RWPE1 (cell line): ENCODE measurements at regions not wholly inside any gene's neighbourhood (a gene's known extent, or its start where the extent isn't known, plus 50 kb on each side); places are given as distances from the start of the nearest gene placed in this dataset.

Source experiments
- CTCF ChIA-PET: fragments of 350-600 bp; sonication (Branson Sonifier 250); formaldehyde crosslinking; extraction: SDS; loops from one replicate; lab custom pipeline; 2021; lab: Yijun Ruan, JAX
- POLR2A ChIA-PET: fragments of 400-600 bp; formaldehyde crosslinking; extraction: SDS; loops from one replicate; lab custom pipeline; 2020; ENCODE audit warnings: antibody characterized with exemption; ENCODE audit not compliant: low non-redundant PET; lab: Yijun Ruan, JAX
- DNase-seq: peaks from one replicate; pipeline ENCODE4 v3.0.0; 2012; ENCODE audit warnings: low spot score
- H3K27ac ChIP-seq: fragments of 450-650 bp; 2 replicates; pipeline ENCODE4 v1.5.1; 2017
- CTCF ChIP-seq: fragments of 450-650 bp; conservative IDR thresholded peaks from 2 replicates; pipeline ENCODE4 v1.5.1; 2017; ENCODE audit warnings: low read depth, mild to moderate bottlenecking

DNA sequence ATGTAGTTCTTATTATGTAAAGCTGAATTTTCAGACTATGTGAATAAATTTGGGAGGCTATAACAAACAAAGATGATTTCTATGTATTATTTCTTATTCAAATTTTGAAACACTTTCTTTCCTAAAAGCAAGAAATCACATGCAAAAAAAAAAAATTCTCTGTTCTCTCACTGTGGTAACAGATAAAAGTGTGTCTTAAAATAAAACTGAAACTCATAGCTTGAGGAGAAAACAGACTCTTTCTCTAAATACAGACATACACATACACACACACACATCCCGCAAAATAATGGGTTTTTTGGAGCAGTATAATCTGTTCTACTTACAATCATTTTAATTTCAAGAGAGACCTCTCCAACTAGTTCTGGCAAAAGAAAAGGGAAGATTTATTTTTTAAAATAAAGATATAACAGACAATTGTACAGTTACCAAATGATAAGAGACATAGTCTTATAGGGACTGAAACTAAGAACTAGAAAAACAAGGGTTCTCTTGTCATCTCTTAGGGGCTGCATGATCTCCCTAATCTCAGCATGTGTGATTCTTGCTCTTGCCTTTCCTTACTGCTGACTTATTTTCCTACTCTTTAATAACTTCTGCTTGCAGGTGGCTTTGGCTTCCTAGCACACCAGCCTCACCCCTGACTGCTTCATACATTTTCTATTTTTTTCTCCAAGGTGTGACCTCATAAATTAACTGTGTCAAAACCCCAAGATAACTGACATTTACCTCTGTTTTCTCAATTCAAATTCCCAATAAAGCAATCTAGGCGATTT lies 483.5 kb upstream of the POT1 start:
- no peak for TF ChIP-seq CTCF
- DNase-seq: no peak
- H3K27ac ChIP-seq: no peak overlapping the region
- CTCF ChIA-PET: interaction anchor here (0.5 kb wide), 1 partner anchor 259 kb away, joined by 3 read pairs; no protein-coding TSS in a partner anchor
- POLR2A ChIA-PET: no interaction called here

- ChIA-PET CTCF (no interaction called here), POLR2A (no interaction called here)
- TF ChIP-seq CTCF: no peak
- no peak for DNase-seq
- H3K27ac ChIP-seq: no peak overlapping the region
These were observed 480.3 kb upstream of the POT1 start for GRCh38 chr7:125409921-125410320.

DNA sequence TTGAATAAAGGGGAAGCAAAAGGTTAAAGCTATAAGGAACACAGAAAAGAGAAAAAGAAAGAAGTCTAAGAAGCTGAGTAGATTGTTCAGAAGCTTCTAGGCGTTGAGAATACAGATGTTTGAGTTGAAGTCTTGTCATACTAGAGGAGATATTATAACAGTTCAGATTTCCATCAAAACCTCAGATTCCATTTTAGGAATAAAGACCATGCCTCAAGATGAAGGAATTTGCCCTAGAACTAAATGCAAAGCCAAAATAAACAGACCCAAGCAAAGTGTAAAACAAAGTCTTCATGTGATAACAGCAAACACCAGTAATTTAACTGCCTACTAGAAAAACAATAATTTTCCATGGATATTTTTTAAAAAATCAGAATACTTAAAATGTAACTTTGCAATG lies 476.5 kb upstream of the POT1 start:
- no peak overlapping the region for H3K27ac ChIP-seq
- no peak for DNase-seq
- no peak for TF ChIP-seq CTCF
- ChIA-PET POLR2A (no interaction called here), CTCF (no interaction called here)

- ChIA-PET CTCF (no interaction called here), POLR2A (no interaction called here)
- DNase-seq: no peak
- TF ChIP-seq CTCF: no peak
- H3K27ac ChIP-seq: no peak overlapping the region
These were observed 469.8 kb upstream of the POT1 start for GRCh38 chr7:125399408-125399807.

DNA sequence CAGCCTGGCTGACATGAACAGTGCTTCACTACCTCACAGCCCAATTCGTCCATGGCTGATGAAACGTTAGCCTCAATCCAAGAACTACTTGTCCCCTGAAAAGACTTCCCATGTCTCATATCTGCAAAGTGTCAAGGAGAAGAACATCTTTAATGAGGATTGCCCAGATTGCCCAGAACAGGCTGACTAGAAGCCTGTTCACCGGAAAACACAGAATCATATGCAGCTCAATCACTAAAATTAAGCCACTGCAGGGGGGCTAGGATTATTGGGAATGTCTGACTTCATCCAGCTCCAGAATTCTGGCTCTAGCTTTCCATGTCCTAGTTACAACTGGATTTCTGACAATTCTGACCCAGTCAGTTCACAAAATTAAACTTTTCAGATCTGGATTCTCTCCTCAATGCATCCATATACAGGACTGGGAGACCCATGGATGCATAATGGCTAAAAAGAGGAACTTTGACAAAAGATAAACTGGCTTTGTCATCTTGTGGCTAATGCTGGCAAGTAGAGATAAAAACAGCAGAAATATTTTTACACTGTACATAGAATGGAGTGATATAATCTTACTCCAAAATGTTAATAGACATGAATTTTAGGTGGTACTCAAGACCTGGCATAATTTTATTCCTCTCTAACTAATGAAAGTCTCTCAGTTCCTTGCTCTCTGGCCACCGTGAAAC lies 467.0 kb upstream of the POT1 start:
- H3K27ac ChIP-seq: no peak overlapping the region
- no peak for TF ChIP-seq CTCF
- ChIA-PET CTCF (no interaction called here), POLR2A (no interaction called here)
- DNase-seq: no peak

GRCh38 chr7:125391921-125392320 lies 462.3 kb upstream of the POT1 start:
- DNase-seq: no peak
- no peak for TF ChIP-seq CTCF
- ChIA-PET CTCF (no interaction called here), POLR2A (no interaction called here)
- H3K27ac ChIP-seq: no peak overlapping the region
